Esophagus squamous epithelium (tissue), 4 donors: ENCODE measurements at regions not wholly inside any gene's neighbourhood (a gene's known extent, or its start where the extent isn't known, plus 50 kb on each side); places are given as distances from the start of the nearest gene placed in this dataset.

Experiments
- CTCF ChIP-seq, 6 experiments: fragments of 450-650 bp in 4 of 6; fragments of 200-600 bp in 2 of 6; sonication (generic) in 2 of 6; IDR thresholded peaks; one replicate each; pipeline ENCODE4 v1.5.1; 2016 to 2019; ENCODE audit warnings: antibody characterized with exemption in 6 of 6, mild to moderate bottlenecking in 4 of 6, moderate library complexity in 4 of 6
- POLR2A ChIP-seq, 4 donors: fragments of 450-650 bp; IDR thresholded peaks; one replicate each; pipeline ENCODE4 v1.6.1; 2017; ENCODE audit warnings: antibody characterized with exemption in 4 of 4, mild to moderate bottlenecking in 4 of 4, moderate library complexity in 3 of 4

- TF ChIP-seq CTCF (IDR thresholded peaks at IDR 0.05) (peak in 1 of 6 experiments; percentile 45), POLR2A (IDR thresholded peaks at IDR 0.05) (no peak)
Observed at GRCh38 chr11:11157185-11157584, 195.9 kb downstream of the CSNK2A3 start.
